Activated T-cell treated with anti-CD3 and anti-CD28 coated beads, Interleukin-2, amount 50 U/mL, for 4 hours (primary cell): ENCODE measurements at regions not wholly inside any gene's neighbourhood (a gene's known extent, or its start where the extent isn't known, plus 50 kb on each side); places are given as distances from the start of the nearest gene placed in this dataset.

ENCODE experiments used
- ATAC-seq, 2 donors: fragments of 200-7000 bp; cut with Tn5 transposase; one replicate each; pipeline ENCODE4 v1.10.0; 2021
- DNase-seq: peaks from one replicate; pipeline ENCODE4 v3.0.0-alpha.2; 2020
- H3K27me3 Mint-ChIP-seq: one replicate; pipeline ENCODE4 v1.8.0; 2021; ENCODE audit warnings: low read depth, mixed read lengths
- H3K36me3 Mint-ChIP-seq: one replicate; pipeline ENCODE4 v1.8.0; 2022; ENCODE audit warnings: mixed read lengths; ENCODE audit not compliant: insufficient read depth
- H3K4me1 Mint-ChIP-seq: one replicate; pipeline ENCODE4 v1.8.0; 2021; ENCODE audit warnings: low read depth, mixed read lengths
- H3K4me3 Mint-ChIP-seq: one replicate; pipeline ENCODE4 v1.8.0; 2021; ENCODE audit warnings: mild to moderate bottlenecking, moderate library complexity, mixed read lengths
- H3K9me3 Mint-ChIP-seq: one replicate; pipeline ENCODE4 v1.8.0; 2021; ENCODE audit warnings: mixed read lengths

DNA sequence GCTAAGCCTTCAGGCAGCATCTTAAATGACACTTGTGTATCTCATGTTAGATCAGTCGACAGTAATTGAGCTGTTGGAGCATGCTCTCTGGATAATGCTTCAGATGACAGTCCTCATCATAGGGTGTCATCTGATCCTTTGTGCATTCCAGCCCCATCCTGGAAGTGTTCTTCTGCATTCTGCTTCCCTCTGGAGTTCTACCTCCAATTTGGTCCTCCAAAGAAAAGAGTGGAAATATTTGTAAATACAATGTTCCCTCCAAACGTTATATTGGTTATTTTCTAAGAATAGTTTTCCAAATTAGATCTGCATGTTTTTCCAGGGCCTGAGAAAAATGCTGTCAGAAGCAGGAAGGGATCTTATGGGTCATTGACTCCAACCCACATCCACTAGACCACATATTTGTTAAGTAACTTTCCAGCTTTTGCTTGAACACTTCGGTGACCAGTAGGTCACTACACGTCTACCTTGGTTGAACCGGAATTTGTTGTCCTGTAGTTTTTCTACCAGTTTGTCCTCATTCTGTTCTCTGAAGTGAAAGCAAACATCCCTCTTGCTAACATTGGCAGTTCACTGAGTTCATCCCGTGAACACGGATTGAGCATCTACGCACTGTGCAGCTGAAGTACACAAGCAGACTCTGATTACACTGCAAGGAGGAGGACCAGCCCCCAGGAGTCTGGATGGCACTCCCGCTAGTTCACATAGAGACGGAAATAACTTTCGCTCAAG, 136.0 kb downstream of the TLR5 start:
- no peaks in the 10 kb centered on the region for H3K9me3 Mint-ChIP-seq
- H3K4me3 Mint-ChIP-seq, result no peak overlapping the region
- ATAC-seq, result no peak
- DNase-seq, result no peak
- peaks cover 29% of the 10 kb centered on the region for H3K36me3 Mint-ChIP-seq
- H3K4me1 Mint-ChIP-seq, result no peaks in the 10 kb centered on the region
- H3K27me3 Mint-ChIP-seq, result peaks cover 7% of the 10 kb centered on the region

DNA sequence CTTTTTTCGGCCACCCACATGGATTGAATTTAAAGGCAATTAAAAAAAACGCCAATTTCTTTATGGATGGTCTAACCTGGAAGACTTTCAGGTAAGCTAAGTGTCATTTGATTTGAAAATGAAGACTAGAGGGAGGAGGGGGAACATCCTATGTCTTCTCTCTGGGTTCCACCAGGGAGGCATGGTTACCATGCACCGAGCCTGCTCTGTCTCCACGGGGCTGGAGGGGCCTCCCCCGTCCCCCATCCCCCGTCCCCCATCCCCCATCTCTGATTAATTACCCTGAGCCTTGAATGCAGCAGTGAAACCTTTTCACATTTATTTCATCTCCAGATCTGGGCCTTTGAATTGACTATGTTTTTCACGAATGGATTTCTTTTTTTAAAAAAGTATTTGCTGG, 135.1 kb downstream of the TLR5 start:
- no peaks in the 10 kb centered on the region for H3K9me3 Mint-ChIP-seq
- peaks cover 21% of the 10 kb centered on the region for H3K36me3 Mint-ChIP-seq
- ATAC-seq (no peak), DNase-seq (no peak)
- no peak overlapping the region for H3K4me3 Mint-ChIP-seq
- H3K4me1 Mint-ChIP-seq, result no peaks in the 10 kb centered on the region
- peaks cover 8% of the 10 kb centered on the region for H3K27me3 Mint-ChIP-seq

GRCh38 chr1:223008808-223009207, 134.2 kb downstream of the TLR5 start:
- H3K9me3 Mint-ChIP-seq, result no peaks in the 10 kb centered on the region
- H3K4me1 Mint-ChIP-seq, result no peaks in the 10 kb centered on the region
- peaks cover 16% of the 10 kb centered on the region for H3K36me3 Mint-ChIP-seq
- peaks cover 12% of the 10 kb centered on the region for H3K27me3 Mint-ChIP-seq
- no peak for DNase-seq
- no peak overlapping the region for H3K4me3 Mint-ChIP-seq
- ATAC-seq, result no peak

DNA sequence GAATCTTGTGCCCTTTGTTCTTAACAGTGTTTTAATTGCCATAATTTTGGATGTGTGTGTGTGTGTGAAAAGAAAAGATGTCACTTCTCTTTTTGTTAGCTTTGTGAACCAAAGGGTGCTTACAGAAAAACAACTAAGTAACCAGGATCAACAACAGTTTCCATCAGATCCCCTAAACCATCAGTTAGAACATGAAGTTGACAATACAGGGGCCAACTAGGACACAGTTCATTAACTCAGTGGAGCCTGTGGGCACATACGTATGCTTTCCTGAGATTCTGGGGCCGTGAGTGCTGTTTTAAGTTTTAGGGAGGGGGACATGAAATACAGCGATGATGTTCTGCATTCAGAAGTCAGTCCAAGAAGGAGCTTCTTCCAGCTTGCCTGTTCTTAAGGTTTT, 133.6 kb downstream of the TLR5 start:
- Mint-ChIP-seq H3K27me3 (peaks cover 12% of the 10 kb centered on the region), H3K9me3 (no peaks in the 10 kb centered on the region), H3K4me3 (no peak overlapping the region), H3K4me1 (no peaks in the 10 kb centered on the region), H3K36me3 (peaks cover 15% of the 10 kb centered on the region)
- no peak for ATAC-seq
- no peak for DNase-seq

GRCh38 chr1:223010582-223011504, 132.2 kb downstream of the TLR5 start:
- H3K36me3 Mint-ChIP-seq, result peaks cover 4% of the 10 kb centered on the region
- no peaks in the 10 kb centered on the region for H3K4me1 Mint-ChIP-seq
- no peaks in the 10 kb centered on the region for H3K9me3 Mint-ChIP-seq
- DNase-seq, result no peak
- peaks cover 12% of the 10 kb centered on the region for H3K27me3 Mint-ChIP-seq
- ATAC-seq, result no peak
- H3K4me3 Mint-ChIP-seq, result no peak overlapping the region

DNA sequence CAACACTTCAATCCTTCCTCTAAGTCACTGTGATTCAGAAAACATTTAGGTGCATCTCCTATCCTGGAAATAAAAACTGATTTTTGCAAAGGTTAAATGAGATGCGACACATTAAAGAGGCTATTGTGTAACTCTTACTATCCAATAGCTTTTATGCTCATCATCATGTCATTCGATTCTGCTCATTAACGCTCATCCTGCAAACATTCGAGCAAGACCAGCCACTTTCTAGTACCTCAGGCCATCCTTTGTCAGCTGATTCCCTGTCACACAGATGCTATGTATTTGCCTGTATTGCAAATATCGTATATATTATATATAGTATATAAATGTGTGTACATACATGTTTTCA, 131.6 kb downstream of the TLR5 start:
- no peaks in the 10 kb centered on the region for H3K4me1 Mint-ChIP-seq
- DNase-seq (no peak), ATAC-seq (no peak)
- H3K4me3 Mint-ChIP-seq, result no peak overlapping the region
- peaks cover under 1% of the 10 kb centered on the region for H3K36me3 Mint-ChIP-seq
- H3K27me3 Mint-ChIP-seq, result peaks cover 12% of the 10 kb centered on the region
- no peaks in the 10 kb centered on the region for H3K9me3 Mint-ChIP-seq

DNA sequence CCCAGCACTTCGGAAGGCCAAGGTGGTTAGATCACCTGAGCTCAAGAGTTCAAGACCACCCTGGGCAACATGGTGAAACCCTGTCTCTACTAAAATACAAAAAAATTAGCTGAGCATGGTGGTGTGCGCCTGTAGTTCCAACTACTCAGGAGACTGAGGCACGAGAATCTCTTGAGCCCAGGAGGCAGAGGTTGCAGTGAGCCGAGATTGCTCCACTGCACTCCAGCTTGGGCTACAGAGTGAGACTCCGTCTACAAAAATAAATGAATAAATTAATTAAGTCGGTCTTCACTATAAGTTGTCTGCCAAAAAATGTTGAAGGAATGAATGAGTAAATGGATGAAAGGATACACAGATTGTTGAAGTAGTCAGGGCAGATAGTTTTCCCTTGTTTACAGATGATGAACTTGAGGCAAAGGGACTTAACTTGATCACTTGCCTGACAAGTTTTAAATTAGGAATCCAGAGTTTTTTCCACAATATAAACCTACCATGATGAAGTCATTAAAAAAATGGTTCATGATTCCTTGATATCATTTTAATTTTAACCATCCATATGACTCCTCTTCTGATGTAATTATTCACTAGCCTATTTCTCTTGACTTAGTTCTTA, 130.8 kb downstream of the TLR5 start:
- Mint-ChIP-seq H3K36me3 (no peaks in the 10 kb centered on the region), H3K4me3 (no peak overlapping the region), H3K9me3 (no peaks in the 10 kb centered on the region), H3K4me1 (no peaks in the 10 kb centered on the region), H3K27me3 (peaks cover 12% of the 10 kb centered on the region)
- no peak for ATAC-seq
- no peak for DNase-seq

- Mint-ChIP-seq H3K27me3 (peaks cover 12% of the 10 kb centered on the region), H3K4me3 (no peak overlapping the region), H3K36me3 (no peaks in the 10 kb centered on the region), H3K4me1 (no peaks in the 10 kb centered on the region), H3K9me3 (no peaks in the 10 kb centered on the region)
- no peak for DNase-seq
- ATAC-seq, result no peak
Observed at GRCh38 chr1:223012938-223013337, 130.1 kb downstream of the TLR5 start.

DNA sequence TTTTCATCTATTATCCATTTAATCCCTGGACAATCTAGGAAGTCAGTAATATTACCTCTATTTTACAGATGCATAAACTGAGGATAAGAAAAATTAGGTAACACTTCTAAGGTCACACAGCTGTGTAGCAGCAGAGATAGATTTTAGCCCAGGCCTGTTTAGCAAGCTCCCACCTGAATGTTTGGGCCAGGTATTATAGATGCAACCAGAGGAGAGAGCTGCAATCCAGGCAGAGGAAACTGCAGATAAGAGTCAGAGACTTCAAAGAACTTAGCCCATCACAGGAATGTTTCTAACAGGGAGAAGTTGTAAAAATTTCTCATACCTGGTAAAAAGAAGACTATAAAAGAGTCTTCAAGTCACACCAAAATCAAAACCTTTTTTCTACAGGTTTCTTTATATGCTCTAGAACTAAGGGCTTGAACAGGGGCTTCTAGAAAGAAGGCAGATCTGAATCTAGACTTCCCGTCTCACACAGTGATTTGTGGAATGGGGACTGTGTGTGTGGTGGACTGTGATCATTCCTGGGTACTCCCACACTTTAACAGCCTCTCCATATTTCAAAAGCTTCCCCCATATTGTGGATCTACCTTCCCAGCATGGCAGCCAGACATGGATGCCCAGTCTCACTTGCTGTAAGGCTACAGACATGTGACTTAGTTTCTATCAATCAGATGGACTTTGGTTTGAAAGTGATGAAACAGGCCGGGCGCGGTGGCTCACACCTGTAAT, 128.7 kb downstream of the TLR5 start:
- H3K4me1 Mint-ChIP-seq, result no peaks in the 10 kb centered on the region
- no peak for ATAC-seq
- H3K4me3 Mint-ChIP-seq, result no peak overlapping the region
- no peaks in the 10 kb centered on the region for H3K36me3 Mint-ChIP-seq
- no peaks in the 10 kb centered on the region for H3K9me3 Mint-ChIP-seq
- H3K27me3 Mint-ChIP-seq, result peaks cover 12% of the 10 kb centered on the region
- DNase-seq, result no peak

DNA sequence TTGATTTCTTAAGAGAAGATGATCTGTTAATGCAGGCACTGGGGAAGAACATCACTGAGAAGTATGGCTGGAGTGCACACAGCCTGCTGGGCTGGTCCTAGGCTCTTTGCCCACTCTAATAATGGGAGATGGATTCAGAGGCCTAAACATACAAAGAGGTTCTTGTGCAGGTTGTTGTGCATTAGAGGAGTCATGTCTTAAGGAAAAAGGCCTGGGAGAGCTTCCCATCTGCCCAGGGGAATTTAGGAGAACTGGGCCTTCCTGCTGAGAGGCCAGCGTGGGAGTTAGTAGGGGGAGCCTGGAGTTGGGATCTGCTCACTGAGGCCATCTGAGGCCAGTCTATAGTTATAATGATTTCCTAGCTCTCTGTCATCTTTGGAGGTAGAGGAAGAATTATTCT, 126.7 kb downstream of the TLR5 start:
- no peak overlapping the region for H3K4me3 Mint-ChIP-seq
- no peaks in the 10 kb centered on the region for H3K9me3 Mint-ChIP-seq
- ATAC-seq (no peak), DNase-seq (no peak)
- peaks cover 8% of the 10 kb centered on the region for H3K27me3 Mint-ChIP-seq
- H3K36me3 Mint-ChIP-seq, result no peaks in the 10 kb centered on the region
- no peaks in the 10 kb centered on the region for H3K4me1 Mint-ChIP-seq

DNA sequence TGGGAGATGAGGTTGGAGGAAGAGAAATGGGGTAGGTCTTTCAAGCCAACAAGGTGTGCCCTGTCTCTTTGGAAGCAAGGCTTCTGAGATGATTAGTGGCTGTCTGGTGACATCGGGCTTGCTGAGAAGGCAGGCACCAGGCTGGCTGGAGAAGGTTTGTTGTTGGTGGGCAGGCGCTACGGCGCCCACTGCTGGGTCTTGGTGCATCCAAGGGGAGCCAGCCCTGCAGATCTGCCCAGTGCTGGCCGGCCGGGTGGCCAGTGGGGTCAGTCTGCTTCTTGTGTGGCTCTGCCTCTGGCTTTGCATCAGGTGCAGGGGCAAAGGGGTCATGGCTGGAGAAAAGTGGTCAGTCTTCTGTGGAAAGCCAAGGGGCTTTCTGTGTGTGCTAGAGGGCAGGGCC, 126.2 kb downstream of the TLR5 start:
- DNase-seq, result no peak
- H3K27me3 Mint-ChIP-seq, result peaks cover 6% of the 10 kb centered on the region
- no peaks in the 10 kb centered on the region for H3K9me3 Mint-ChIP-seq
- no peaks in the 10 kb centered on the region for H3K36me3 Mint-ChIP-seq
- H3K4me3 Mint-ChIP-seq, result no peak overlapping the region
- ATAC-seq, result no peak
- no peaks in the 10 kb centered on the region for H3K4me1 Mint-ChIP-seq

DNA sequence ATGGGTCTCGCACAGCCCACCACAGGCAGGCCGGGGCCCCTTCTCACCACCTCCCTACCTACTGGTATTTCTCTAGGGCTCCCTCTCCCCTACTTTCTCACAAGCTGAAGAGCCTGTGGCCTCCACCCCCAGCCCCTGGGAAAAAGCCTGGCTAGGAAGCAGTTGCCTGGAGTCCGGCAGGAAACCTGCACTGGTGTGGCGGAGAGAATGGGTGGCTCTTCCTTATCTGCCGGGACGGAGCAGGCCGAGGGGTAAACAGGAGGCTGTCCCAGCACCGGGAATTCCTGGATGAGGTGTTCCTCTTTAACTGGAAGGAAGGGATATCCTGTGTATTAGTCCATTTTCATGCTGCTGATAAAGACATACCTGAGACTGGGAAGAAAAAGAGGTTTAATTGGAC, 125.8 kb downstream of the TLR5 start:
- ATAC-seq, result no peak
- Mint-ChIP-seq H3K9me3 (no peaks in the 10 kb centered on the region), H3K4me1 (no peaks in the 10 kb centered on the region), H3K4me3 (no peak overlapping the region), H3K27me3 (peaks cover 9% of the 10 kb centered on the region), H3K36me3 (no peaks in the 10 kb centered on the region)
- no peak for DNase-seq

GRCh38 chr1:223018534-223018933, 124.5 kb downstream of the TLR5 start:
- ATAC-seq (no peak), DNase-seq (no peak)
- H3K4me3 Mint-ChIP-seq, result no peak overlapping the region
- no peaks in the 10 kb centered on the region for H3K36me3 Mint-ChIP-seq
- H3K27me3 Mint-ChIP-seq, result peaks cover 3% of the 10 kb centered on the region
- no peaks in the 10 kb centered on the region for H3K9me3 Mint-ChIP-seq
- H3K4me1 Mint-ChIP-seq, result no peaks in the 10 kb centered on the region

GRCh38 chr1:223019256-223019655, 123.8 kb downstream of the TLR5 start:
- H3K4me1 Mint-ChIP-seq, result no peaks in the 10 kb centered on the region
- DNase-seq (no peak), ATAC-seq (no peak)
- peaks cover 3% of the 10 kb centered on the region for H3K27me3 Mint-ChIP-seq
- no peaks in the 10 kb centered on the region for H3K36me3 Mint-ChIP-seq
- peaks cover 4% of the 10 kb centered on the region for H3K9me3 Mint-ChIP-seq
- H3K4me3 Mint-ChIP-seq, result no peak overlapping the region
